ENCODE measurements at regions not wholly inside any gene's neighbourhood (a gene's known extent, or its start where the extent isn't known, plus 50 kb on each side); places are given as distances from the start of the nearest gene placed in this dataset.
"Not testable (repeated sequence)": the region's sequence is repeated elsewhere in the genome, so short reads cannot be mapped to it uniquely, and the experiment has no call there.

DNA sequence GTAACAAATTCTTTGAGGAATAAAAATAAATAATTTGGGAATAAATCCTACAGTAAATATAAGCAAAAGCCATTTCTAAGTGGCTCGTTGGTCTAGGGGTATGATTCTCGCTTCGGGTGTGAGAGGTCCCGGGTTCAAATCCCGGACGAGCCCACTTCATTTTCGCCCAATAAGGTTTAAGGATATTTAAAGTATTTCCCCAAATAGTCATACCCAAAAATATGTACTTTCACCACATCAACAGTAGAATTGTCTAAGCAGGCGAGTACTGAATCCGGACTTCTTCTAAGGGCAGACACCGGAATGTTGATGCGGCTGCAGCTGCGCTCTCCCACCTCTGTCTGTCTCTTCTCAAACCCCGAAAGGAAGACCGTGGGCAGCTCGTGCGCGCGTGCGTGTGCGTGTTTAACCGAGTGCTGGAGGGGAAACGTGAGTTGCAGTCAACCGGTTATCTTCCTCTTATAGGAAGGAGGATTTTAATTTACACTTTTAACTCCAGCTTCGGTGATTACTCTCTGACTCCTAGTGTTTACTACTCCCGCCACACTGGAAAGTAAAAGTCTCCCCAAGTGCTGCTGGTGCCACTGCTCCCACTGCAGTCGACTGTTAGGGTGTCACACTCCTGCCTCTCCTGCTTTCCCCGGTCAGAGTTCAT, 155.7 kb upstream of the PRSS16 start:
- peak; percentile 80 for DNase-seq (ENCODE audit: low read depth, low spot score)
- H3K27ac ChIP-seq = peak overlapping the region; percentile 12

DNA sequence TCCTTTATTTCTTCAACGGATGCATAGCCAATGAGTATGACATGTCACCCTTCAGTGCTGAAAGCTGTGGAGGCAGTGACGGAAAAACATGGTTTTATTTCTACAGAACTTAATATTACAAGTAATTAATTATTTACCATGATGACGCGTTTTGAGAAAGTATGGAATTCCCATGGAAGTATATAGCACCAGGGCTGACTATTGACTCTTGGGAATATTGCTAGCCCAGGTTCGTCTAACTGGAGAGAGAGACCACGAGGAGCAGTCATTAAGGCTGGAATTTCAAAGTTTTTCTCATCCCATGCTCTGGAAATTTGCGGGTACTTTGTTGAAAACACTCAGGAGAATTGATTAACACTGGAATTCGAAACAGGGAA, 155.2 kb upstream of the PRSS16 start:
- H3K27ac ChIP-seq = peak overlapping the region; percentile 12
- DNase-seq (ENCODE audit: low read depth, low spot score) = no peak

DNA sequence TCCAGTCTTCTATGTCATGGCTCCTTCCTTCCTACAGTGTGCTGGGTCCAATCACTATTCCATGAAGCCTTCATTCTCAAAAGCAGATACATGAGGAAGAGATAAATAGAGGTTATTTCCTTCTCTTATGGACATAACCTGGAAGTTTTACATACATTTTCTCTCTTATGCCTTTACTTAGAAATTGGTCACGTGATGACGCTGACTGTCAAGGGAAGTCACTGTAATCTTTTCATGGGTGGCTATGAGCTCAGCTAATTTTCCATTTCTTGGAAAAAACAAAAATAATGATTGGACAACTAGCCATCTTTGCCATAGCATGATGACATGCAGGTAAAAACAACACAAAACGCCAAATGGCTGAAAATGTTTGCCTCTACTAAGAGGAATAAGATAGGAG, 151.6 kb upstream of the PRSS16 start:
- no peak for DNase-seq (ENCODE audit: low read depth, low spot score)

DNA sequence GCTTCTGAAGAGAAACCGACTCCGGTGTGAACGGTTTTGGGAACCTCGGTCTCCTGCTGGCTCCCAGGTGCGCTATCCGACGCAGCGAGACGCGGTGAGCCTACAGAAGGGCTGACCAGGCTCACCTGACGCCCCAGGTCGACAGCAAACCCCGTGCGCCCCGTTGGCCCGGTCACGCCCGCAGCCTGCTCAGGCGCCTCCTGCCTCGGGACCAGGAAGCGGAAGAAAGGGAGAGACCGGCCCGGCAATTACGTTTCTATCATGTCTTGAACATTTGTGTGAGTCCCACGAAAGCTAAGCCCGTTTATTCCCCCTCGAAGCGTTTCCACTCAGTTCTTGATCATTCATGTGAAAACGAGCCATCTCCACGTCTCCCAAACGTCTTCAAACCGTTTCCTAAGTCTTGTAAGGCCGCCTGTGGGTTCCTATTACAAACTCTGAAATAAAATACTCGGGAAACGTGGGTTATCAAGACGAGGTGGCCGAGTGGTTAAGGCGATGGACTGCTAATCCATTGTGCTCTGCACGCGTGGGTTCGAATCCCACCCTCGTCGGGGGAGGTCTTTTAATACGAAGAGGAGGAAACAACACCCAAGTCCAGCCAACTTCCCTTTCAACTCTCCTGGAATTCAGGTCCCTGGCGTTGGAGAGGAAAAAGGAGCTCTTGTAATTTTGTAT, 150.5 kb upstream of the PRSS16 start:
- DNase-seq (ENCODE audit: low read depth, low spot score) = no peak
- peak overlapping the region; percentile 76 for H3K27ac ChIP-seq

More for the DNA sequence above, 151.6 kb upstream of the PRSS16 start:
- no peak overlapping the region for H3K27ac ChIP-seq

DNA sequence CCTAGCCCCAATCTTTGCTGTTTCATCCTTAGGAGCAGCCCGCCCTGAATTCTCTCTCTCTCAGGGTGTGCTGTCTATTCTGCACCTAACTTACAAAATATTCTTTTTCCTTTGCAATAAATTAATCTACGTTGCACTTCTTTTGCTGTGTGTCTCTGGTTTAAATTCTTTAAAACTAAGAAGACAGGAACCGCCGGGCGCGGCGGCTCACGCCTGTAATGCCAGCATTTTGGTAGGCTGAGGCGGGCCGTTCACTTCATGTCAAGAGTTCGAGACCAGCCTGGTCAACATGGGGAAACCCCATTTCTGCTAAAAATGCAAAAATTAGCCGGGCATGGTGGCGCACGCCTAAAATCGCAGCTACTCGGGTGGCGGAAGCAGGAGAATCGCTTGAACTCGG, 148.5 kb upstream of the PRSS16 start:
- no peak for DNase-seq (ENCODE audit: low read depth, low spot score)
- H3K27ac ChIP-seq = no peak overlapping the region

DNA sequence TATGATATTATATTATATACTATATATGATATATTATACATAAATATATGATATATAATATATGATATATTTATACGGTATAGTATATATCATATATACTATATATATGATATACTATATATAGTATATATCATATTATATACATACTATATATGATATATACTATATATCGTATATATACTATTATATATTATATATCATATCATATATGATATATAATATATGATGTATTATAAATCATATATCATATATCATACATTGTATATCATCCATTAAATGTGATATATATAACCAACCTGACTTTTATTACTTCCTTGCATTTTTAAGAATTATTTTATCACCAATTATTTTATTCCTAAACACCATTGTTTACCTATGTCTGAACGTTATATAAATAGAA, 146.6 kb upstream of the PRSS16 start:
- no peak for DNase-seq (ENCODE audit: low read depth, low spot score)
- H3K27ac ChIP-seq = no peak overlapping the region

DNA sequence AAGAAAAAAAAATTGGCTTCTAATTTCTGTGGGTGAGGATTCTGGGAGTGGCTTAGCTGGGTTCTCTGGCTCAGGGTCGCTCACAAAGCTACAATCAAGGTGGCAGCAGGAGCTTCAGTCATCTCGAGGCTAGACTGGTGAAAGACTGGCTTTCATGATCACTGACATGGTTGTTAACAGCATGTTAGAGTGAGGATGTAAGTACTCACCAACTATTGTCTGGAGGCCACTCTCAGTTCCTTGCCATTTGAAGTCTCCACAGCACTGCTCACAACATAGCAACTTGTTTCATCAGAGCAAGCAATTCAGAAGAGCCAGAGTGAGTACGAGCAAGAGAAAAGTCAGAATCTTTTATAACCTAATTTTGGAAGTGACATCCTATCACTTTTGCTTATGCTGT, 145.7 kb upstream of the PRSS16 start:
- no peak for DNase-seq (ENCODE audit: low read depth, low spot score)
- no peak overlapping the region for H3K27ac ChIP-seq

DNA sequence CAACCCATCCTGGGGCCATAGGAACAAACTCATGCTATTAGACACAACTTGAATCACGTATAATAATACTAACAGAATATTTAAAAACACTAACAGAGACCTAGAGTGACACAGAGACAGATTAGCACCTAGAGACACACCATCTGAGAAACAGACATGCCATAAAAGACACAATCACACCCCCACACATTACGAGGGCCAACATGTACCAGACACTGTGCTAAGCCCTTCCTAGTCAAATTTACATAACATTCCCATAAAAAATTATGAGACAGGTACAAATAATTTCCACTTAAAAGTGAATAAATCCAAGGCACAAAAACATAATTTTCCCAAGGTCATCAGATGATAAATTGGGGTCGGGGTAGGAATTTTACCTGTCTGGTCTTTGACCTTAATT, 141.1 kb upstream of the PRSS16 start:
- no peak overlapping the region for H3K27ac ChIP-seq
- DNase-seq (ENCODE audit: low read depth, low spot score) = no peak

DNA sequence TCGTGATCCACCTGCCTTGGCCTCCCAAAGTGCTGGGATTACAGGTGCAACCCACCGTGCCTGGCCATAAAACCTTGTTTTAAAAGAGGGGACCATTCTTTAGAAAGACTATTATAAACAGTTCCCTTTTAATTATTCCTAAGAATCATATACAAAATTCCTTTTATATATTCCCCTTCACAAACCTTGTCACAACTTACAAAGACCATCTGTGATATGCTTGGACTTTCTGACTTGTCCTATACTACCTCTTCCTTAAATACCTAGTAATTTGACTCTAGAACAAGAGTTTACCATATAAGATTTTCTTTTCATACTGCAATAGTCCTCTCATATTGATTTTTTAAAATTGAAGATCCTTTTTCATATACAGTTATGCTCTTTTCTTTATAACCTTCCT, 135.8 kb upstream of the PRSS16 start:
- H3K27ac ChIP-seq = no peak overlapping the region
- DNase-seq (ENCODE audit: low read depth, low spot score) = no peak

DNA sequence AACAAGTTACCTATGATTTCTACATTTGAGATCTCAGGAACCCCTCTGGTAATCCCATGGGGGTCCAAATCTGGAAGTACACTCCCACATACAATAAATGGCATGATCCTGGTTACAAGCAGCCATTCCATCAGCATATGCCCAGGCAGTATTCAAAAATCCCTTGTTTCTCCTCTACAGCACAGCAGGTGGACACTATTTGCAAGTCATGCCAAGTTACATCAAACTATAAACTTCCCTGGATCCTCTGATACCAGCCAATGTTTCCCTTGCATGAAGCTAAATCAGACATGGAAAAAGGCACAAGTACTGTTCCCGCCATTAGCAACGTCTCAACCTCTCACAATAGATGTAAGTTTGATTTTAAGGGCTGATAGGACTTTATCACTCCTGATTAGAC, 134.5 kb upstream of the PRSS16 start:
- no peak for DNase-seq (ENCODE audit: low read depth, low spot score)

DNA sequence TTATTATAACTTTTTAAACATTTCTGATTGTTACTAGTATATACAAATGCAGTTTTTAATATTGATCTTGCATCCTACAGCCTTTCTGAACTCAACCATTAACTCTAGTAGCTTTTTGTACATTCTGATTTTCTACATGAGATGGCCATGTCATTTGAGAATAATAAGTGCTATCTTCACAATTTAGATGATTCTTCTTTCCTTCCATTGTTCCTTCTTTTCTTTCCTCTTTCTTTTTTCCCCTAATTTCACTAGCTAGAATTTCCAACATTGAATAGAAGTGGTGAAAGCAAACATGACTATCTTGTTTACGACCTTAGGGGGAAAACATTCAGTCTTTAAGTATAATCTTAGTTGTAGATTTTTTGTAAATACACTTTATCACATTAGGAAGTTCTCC, 128.2 kb upstream of the PRSS16 start:
- DNase-seq (ENCODE audit: low read depth, low spot score) = no peak
- no peak overlapping the region for H3K27ac ChIP-seq

More for the DNA sequence above, 134.5 kb upstream of the PRSS16 start:
- H3K27ac ChIP-seq = no peak overlapping the region

DNA sequence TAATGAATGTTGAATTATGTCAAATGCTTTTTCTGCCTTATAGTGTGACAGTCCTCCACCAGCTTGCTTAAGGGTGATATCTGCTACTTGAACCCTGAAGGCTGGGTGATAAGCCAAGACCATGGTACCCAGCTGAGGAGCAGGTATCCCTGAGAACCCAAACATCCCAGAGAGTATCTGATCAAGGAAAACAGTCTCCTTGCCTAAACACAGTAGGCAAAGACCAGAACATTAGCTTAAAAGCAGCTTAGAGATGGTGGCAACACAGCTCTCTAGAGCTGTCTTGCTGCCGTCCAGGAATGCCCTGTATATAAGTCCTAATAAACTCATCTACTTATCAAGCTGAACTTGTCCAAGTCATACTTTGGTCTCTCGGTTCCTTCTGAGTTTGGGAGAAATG, 127.7 kb upstream of the PRSS16 start:
- DNase-seq (ENCODE audit: low read depth, low spot score) = no peak
- no peak overlapping the region for H3K27ac ChIP-seq

DNA sequence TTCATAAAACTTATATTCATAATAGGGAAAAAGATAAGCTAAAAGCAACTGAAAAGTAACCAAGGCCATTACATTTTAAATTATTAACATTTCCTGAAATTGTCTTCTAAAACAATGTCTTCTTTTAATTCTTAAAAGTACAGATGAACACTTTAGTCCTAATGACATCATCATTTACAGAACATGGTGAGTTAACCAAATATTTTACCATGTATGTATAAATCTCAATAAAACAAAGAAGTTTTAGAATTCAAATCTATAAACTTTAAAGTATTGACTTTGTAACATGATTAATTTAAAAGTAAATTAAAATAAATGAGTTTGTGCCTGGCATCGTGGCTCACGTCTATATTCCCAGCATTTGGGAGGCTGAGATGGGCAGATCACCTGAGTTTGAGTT, 125.9 kb upstream of the PRSS16 start:
- H3K27ac ChIP-seq = no peak overlapping the region
- DNase-seq (ENCODE audit: low read depth, low spot score) = no peak

DNA sequence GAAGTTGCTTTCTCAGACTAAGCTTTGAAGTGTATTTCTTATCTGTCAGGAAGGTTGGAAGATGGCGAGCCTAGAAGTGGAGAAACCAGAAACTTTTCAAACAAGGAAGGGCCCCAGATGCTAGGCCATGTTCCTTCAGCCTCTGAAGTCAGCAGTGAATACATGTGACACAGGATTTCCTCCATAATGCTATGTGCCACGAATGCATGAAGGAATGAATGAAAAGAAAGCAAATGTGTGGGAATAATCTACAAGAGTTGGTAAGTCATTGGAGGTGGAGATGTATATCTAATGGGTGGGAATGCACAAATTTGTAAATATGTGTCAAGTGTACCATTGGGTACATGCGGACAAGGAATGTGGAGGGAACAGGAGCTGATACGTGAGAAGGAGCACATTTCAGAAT, 123.2 kb upstream of the PRSS16 start:
- no peak for DNase-seq (ENCODE audit: low read depth, low spot score)
- H3K27ac ChIP-seq = no peak overlapping the region

DNA sequence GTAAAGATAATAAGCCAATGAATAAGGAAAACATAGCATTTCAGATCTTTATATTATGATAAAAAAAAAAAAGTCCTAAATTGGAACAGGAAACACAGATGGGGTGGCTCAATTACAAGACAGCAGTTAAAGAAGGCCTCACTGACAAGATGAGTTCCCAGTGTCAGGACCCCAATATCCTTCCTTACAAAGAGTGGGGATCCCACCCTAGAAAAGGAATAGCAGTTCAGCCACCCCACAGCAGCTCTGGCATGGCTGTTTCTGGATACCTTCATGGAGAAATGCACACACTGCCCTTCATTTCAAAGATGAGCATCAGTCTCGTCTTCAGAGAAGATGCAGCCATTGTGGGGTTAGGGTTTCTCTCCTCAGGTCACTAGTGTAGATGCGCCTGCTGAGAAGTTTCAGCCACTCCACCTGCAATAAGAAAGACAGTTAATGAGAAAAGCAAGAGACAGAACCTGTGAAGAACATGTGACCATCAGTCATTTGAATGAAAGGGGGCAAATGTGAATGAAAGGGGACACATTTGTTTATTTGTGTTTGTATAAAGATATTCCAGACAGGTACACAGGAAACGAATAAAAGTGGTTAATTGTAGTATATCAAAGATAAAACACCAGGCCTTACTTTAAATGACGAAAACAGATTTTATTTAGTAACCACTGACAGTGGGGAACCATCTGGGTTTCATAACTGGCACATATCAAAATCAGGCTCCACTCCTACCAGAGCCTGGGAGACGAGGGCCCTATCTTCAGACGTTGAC, 121.3 kb upstream of the PRSS16 start:
- H3K27ac ChIP-seq = no peak overlapping the region

DNA sequence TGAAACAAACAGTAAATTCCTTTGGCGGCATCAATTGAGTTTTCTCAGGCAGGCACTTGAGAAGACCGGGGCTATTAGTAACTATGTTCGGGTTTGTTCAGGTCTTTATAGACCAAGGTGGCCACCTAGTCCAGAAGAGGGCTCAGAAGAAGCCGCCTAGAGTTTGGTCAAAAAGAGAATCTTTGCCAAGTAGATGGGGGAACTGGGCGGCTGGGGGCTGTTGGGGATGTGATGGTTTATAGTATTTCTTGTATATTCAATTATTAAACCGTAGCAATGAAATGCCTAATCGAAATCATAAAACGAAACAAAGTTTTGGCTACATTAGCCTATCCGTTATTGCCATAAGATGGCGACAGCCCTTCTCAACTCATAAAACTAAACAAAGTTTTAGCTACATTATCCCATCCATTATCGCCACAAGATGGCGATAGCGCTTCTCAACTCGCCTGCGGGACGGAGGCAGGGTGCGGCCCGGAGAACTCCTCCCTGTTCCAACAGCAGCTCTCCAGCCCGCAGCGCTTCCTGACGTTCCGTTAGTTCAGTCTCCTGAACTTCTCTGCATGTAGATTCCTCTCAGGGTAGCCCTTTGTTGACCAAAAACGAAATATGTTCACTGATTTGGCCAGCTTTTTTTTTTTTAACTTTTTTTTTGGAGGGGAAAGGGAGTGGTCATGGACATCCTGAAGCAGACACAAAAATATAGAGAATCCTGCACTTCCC, 120.5 kb upstream of the PRSS16 start:
- no peak for DNase-seq (ENCODE audit: low read depth, low spot score)
- no peak overlapping the region for H3K27ac ChIP-seq

More for the DNA sequence above, 121.3 kb upstream of the PRSS16 start:
- no peak for DNase-seq (ENCODE audit: low read depth, low spot score)

DNA sequence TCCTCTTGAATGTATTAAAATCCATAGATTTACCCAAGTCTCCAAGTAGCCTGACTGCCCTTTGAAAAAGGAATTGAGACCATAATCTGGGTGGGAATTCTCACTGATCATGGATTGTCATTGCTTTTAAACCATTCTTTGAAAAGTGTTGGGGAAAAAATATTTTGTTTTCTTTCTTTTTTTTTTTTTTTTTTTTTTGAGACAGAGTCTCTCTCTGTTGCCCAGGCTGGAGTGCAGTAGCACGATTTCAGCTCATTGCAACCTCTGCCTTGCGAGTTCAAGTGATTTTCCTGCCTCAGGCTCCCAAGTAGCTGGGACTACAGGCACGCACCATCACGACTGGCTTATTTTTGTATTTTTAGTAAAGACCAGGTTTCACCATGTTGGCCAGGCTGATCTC, 119.6 kb upstream of the PRSS16 start:
- H3K27ac ChIP-seq; DNase-seq (ENCODE audit: low read depth, low spot score): not testable (repeated sequence)

DNA sequence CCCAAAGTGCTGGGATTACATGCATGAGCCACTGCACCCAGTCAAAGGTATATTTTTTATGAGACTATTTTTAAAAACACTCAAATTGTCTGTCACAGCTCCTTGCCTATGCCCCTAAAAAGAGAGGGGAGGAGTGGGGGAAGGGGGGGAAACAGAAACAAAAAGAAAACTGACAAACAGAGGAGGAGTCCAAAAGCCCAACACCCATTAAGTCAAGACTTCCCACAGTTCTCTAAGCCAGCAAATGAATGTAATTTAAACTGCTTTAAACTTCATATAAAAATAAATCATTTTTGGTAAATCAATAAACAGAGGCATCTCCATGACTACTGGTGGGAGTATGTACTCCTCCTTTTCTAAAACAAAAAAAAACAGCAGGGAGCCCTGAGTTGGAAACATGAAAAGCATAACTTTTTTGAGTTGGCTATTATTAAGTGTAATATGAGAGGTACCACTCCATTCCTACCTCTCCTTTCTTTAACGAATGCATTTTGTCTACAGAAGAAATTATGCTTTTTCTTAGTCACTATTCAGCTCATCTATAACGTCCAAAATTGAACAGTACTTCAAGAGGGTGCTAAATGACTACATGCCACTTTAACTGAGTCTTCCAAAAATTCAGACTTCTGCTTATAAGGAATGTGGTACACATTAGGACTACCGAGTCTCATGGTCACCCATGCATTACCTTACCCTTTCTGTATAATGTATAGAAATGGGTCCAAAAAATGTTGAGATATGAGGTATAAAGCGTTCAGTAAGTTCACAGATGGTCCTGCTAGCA, 119.0 kb upstream of the PRSS16 start:
- H3K27ac ChIP-seq = no peak overlapping the region
- DNase-seq (ENCODE audit: low read depth, low spot score) = no peak

DNA sequence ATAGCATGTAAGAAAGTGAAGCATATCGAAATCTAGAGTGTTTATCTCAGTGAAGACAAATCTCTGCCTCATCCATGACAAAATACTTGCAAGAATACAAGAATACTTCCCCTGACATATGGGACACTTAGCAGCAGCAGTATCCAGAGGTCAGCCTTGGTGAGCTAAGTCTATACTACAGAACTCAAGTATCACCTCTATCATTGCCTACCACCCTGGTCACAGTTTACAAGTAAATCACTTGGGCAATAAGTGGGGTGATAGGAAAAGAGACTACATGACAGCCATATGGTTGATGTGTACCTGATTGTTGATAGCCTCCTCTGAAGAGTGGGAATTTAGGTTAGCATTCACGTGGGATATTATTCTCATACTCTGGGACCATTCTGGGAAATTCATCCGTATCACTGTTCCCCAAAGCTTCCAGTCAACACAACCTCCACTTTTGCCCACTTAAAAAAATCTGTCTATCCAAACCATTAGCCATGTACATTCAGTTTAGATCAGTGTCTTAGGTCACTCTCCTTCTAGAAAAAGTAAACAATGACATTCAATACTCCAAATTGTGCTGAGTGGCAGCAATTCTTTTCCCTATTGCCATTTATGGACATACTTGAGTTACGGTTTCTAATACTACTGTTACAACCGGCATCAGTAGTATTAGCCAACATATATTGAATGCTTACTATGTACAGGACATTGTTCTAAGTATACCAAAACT, 118.2 kb upstream of the PRSS16 start:
- DNase-seq (ENCODE audit: low read depth, low spot score) = no peak
- H3K27ac ChIP-seq = no peak overlapping the region

All from epithelial cell of prostate (primary cell).